HCT116 (cell line): ENCODE measurements at regions not wholly inside any gene's neighbourhood (a gene's known extent, or its start where the extent isn't known, plus 50 kb on each side); places are given as distances from the start of the nearest gene placed in this dataset.
"Not testable (repeated sequence)": the region's sequence is repeated elsewhere in the genome, so short reads cannot be mapped to it uniquely, and the experiment has no call there.

Experiments used
- ATAC-seq: fragments of 200-7000 bp; cut with Tn5 transposase; 2 replicates; pipeline ENCODE4 v1.9.1; 2020; ENCODE audit warnings: mild to moderate bottlenecking, moderate library complexity
- BruUV-seq: library from RNA; stranded (reverse); fragments of 400-500 nt; replicated peaks from 2 replicates; lab custom pipeline; 2021; lab: Mats Ljungman, UMichigan
- CTCF ChIA-PET: fragments of 300-600 bp; sonication (Branson Sonifier 250); formaldehyde crosslinking; loops from one replicate; lab custom pipeline; 2021; ENCODE audit warnings: antibody characterized with exemption; lab: Charles Lee
- POLR2A ChIA-PET: fragments of 300-600, 350-600 bp; sonication (Branson Sonifier 250); formaldehyde crosslinking; loops from one replicate; lab custom pipeline; 2021; ENCODE audit warnings: antibody characterized with exemption; lab: Charles Lee
- RAD21 ChIA-PET, 2 experiments: fragments of 300-600 bp; sonication (Branson Sonifier 250); formaldehyde crosslinking; loops; one replicate each; lab custom pipeline; 2023; ENCODE audit warnings: low total read pairs in 2 of 2; ENCODE audit not compliant: uncharacterized antibody in 2 of 2, unreplicated experiment in 2 of 2, low non-redundant PET in 1 of 2; lab: Charles Lee
- DNase-seq: peaks from one replicate; pipeline ENCODE4 v3.0.0-alpha.2; 2010; ENCODE audit warnings: low read depth, low spot score
- H2AFZ ChIP-seq: fragments of 200-600 bp; shearing (Covaris generic), sonication (generic); 2 replicates; pipeline ENCODE4 v1.6.1; 2017; ENCODE audit warnings: low read depth, mixed run types, mixed read lengths, antibody characterized with exemption, low read length; ENCODE audit not compliant: poor library complexity, severe bottlenecking
- H3K27ac ChIP-seq: 2 replicates; pipeline ENCODE4 v1.5.1; 2012; ENCODE audit warnings: low read depth, low read length
- H3K27me3 ChIP-seq: fragments of 200-600 bp; sonication (generic); 2 replicates; pipeline ENCODE4 v1.6.1; 2016; ENCODE audit warnings: mixed run types, low read length, mixed read lengths; ENCODE audit not compliant: insufficient read depth
- H3K36me3 ChIP-seq, 2 experiments: fragments of 200-500 bp in 1 of 2; fragments of 200-600 bp in 1 of 2; sonication (Bioruptor generic) in 1 of 2; sonication (generic) in 1 of 2; 2 replicates each; pipeline versions ENCODE4 v1.5.1 to v1.6.1; 2014 to 2016; ENCODE audit warnings: low read length in 2 of 2, inconsistent platforms in 1 of 2, mixed read lengths in 1 of 2, mixed run types in 1 of 2; ENCODE audit not compliant: insufficient read depth in 2 of 2, control insufficient read depth in 1 of 2
- H3K4me1 ChIP-seq, 2 experiments: fragments of 200-600 bp in 1 of 2; sonication (generic) in 1 of 2; 2 replicates each; pipeline versions ENCODE4 v1.5.1 to v1.6.1; 2012 to 2017; ENCODE audit warnings: low read length in 2 of 2, inconsistent platforms in 1 of 2, mild to moderate bottlenecking in 1 of 2, mixed read lengths in 1 of 2, mixed run types in 1 of 2, moderate library complexity in 1 of 2; ENCODE audit not compliant: insufficient read depth in 2 of 2, control insufficient read depth in 1 of 2
- H3K4me2 ChIP-seq: fragments of 200-600 bp; sonication (generic); 2 replicates; pipeline ENCODE4 v1.6.1; 2017; ENCODE audit warnings: mixed run types, low read length, mixed read lengths
- H3K4me3 ChIP-seq, 2 experiments: fragments of 200-600 bp in 1 of 2; sonication (generic) in 1 of 2; replicated peaks in 1 of 2; 2 replicates each; pipeline ENCODE4 v1.5.1; 2011 to 2016; ENCODE audit warnings: low read length in 2 of 2, control low read depth in 1 of 2, low read depth in 1 of 2, mild to moderate bottlenecking in 1 of 2, mixed read lengths in 1 of 2, mixed run types in 1 of 2
- H3K79me2 ChIP-seq: fragments of 200-600 bp; sonication (generic); 2 replicates; pipeline ENCODE4 v1.6.1; 2017; ENCODE audit warnings: mild to moderate bottlenecking, mixed run types, low read length, moderate library complexity, mixed read lengths; ENCODE audit not compliant: insufficient read depth
- H3K9ac ChIP-seq: fragments of 200-600 bp; sonication (generic); 2 replicates; pipeline ENCODE4 v1.6.1; 2016; ENCODE audit warnings: low read length, mixed read lengths
- H3K9me2 ChIP-seq: fragments of 200-600 bp; sonication (generic), shearing (Covaris generic); 2 replicates; pipeline ENCODE4 v1.6.1; 2017; ENCODE audit warnings: mixed run types, mild to moderate bottlenecking, moderate library complexity; ENCODE audit not compliant: insufficient read depth
- H3K9me3 ChIP-seq, 2 experiments: fragments of 200-500 bp in 1 of 2; fragments of 200-600 bp in 1 of 2; sonication (Bioruptor generic) in 1 of 2; sonication (generic) in 1 of 2; 2 replicates each; pipeline ENCODE4 v1.6.1; 2014 to 2017; ENCODE audit warnings: low read length in 2 of 2, mixed read lengths in 2 of 2, inconsistent platforms in 1 of 2, low read depth in 1 of 2, mild to moderate bottlenecking in 1 of 2, mixed run types in 1 of 2, moderate library complexity in 1 of 2; ENCODE audit not compliant: control insufficient read depth in 1 of 2, insufficient read depth in 1 of 2
- H4K20me1 ChIP-seq: fragments of 200-600 bp; sonication (generic), shearing (Covaris generic); 2 replicates; pipeline ENCODE4 v1.6.1; 2017; ENCODE audit warnings: mixed run types, mild to moderate bottlenecking, moderate library complexity; ENCODE audit not compliant: insufficient read depth
- ATF3 ChIP-seq: IDR thresholded peaks from 2 replicates; pipeline ENCODE4 v1.6.1; 2012
- CBX3 ChIP-seq: IDR thresholded peaks from 2 replicates; pipeline ENCODE4 v1.6.1; 2012; ENCODE audit warnings: low read depth
- EGR1 ChIP-seq: IDR thresholded peaks from 2 replicates; pipeline ENCODE4 v1.6.1; 2012; ENCODE audit warnings: low read depth
- ELF1 ChIP-seq: IDR thresholded peaks from 2 replicates; pipeline ENCODE4 v1.6.1; 2012; ENCODE audit warnings: low read depth, borderline replicate concordance
- FOSL1 ChIP-seq: IDR thresholded peaks from 2 replicates; pipeline ENCODE4 v1.6.1; 2012; ENCODE audit warnings: low read depth
- JUND ChIP-seq: IDR thresholded peaks from 2 replicates; pipeline ENCODE4 v1.6.1; 2012
- MAX ChIP-seq: IDR thresholded peaks from 2 replicates; pipeline ENCODE4 v1.6.1; 2012
- POLR2A ChIP-seq: IDR thresholded peaks from 2 replicates; pipeline ENCODE4 v1.7.0; 2011; ENCODE audit warnings: borderline replicate concordance; ENCODE audit not compliant: insufficient read depth, insufficient read length; ENCODE audit errors: extremely low read depth
- POLR2AphosphoS5 ChIP-seq: IDR thresholded peaks from 2 replicates; pipeline ENCODE4 v1.6.1; 2011; ENCODE audit warnings: mild to moderate bottlenecking, low read depth, low read length, moderate library complexity
- SIN3A ChIP-seq: IDR thresholded peaks from 2 replicates; pipeline ENCODE4 v1.6.1; 2012; ENCODE audit warnings: low read depth
- SP1 ChIP-seq: IDR thresholded peaks from 2 replicates; pipeline ENCODE4 v1.6.1; 2012; ENCODE audit warnings: low read depth
- SRF ChIP-seq: IDR thresholded peaks from 2 replicates; pipeline ENCODE4 v1.6.1; 2012; ENCODE audit warnings: low read depth
- TCF7L2 ChIP-seq: IDR thresholded peaks from 2 replicates; pipeline ENCODE4 v1.7.0; 2011; ENCODE audit warnings: borderline replicate concordance, inconsistent platforms; ENCODE audit not compliant: insufficient read depth, insufficient read length; ENCODE audit errors: extremely low read depth
- YY1 ChIP-seq: IDR thresholded peaks from 2 replicates; pipeline ENCODE4 v1.6.1; 2011; ENCODE audit warnings: low read length, low read depth, moderate library complexity, mild to moderate bottlenecking; ENCODE audit not compliant: insufficient replicate concordance; ENCODE audit errors: extremely low read depth
- ZBTB33 ChIP-seq: IDR thresholded peaks from 2 replicates; pipeline ENCODE4 v1.6.1; 2011; ENCODE audit warnings: mild to moderate bottlenecking, low read length, moderate library complexity; ENCODE audit not compliant: insufficient replicate concordance; ENCODE audit errors: extremely low read depth
- ZFX ChIP-seq: fragments of 450-650 bp; IDR thresholded peaks from 2 replicates; pipeline ENCODE4 v1.6.1; 2017
- ZNF274 ChIP-seq: fragments of 200-500 bp; sonication (Bioruptor generic); IDR thresholded peaks from 2 replicates; pipeline ENCODE4 v1.6.1; 2014; ENCODE audit warnings: mild to moderate bottlenecking, low read depth, low read length, inconsistent platforms
- intact Hi-C: fragments of 100-400 bp; cut with micrococcal nuclease; formaldehyde crosslinking; loops from 2 replicates; pipeline ENCODE4 v1.10.0; 2022
- TF ChIP-seq, protein P1 (sequence below), 3 experiments: fragments of 200-600 bp in 1 of 3; sonication (generic) in 1 of 3; IDR thresholded peaks in 2 of 3; conservative IDR thresholded peaks in 1 of 3; 2 replicates each; pipeline ENCODE4 v1.5.1; 2012 to 2017; ENCODE audit warnings: low read depth in 2 of 3, low read length in 2 of 3, antibody characterized with exemption in 1 of 3, borderline replicate concordance in 1 of 3, control low read depth in 1 of 3, mild to moderate bottlenecking in 1 of 3, mixed read lengths in 1 of 3, mixed run types in 1 of 3, moderate library complexity in 1 of 3; ENCODE audit not compliant: insufficient read depth in 1 of 3

- DNase-seq (no peak), ATAC-seq (no peak)
- Histone ChIP-seq H3K9me2 (no peaks in the 10 kb centered on the region), H3K36me3 (no peaks in the 10 kb centered on the region), H3K9me3 (no peaks in the 10 kb centered on the region), H3K79me2 (no peaks in the 10 kb centered on the region), H4K20me1 (no peaks in the 10 kb centered on the region), H2AFZ (no peak overlapping the region), H3K9ac (no peak overlapping the region), H3K27ac (no peak overlapping the region), H3K4me1 (no peaks in the 10 kb centered on the region), H3K27me3 (no peaks in the 10 kb centered on the region), H3K4me2 (no peak overlapping the region), H3K4me3 (no peak overlapping the region)
- TF ChIP-seq POLR2A = no peak
- TF ChIP-seq EGR1 = no peak
- TF ChIP-seq CBX3 = no peak
- TF ChIP-seq ATF3 = no peak
- TF ChIP-seq TCF7L2 = no peak
- TF ChIP-seq SRF = no peak
- TF ChIP-seq, protein P1, sequence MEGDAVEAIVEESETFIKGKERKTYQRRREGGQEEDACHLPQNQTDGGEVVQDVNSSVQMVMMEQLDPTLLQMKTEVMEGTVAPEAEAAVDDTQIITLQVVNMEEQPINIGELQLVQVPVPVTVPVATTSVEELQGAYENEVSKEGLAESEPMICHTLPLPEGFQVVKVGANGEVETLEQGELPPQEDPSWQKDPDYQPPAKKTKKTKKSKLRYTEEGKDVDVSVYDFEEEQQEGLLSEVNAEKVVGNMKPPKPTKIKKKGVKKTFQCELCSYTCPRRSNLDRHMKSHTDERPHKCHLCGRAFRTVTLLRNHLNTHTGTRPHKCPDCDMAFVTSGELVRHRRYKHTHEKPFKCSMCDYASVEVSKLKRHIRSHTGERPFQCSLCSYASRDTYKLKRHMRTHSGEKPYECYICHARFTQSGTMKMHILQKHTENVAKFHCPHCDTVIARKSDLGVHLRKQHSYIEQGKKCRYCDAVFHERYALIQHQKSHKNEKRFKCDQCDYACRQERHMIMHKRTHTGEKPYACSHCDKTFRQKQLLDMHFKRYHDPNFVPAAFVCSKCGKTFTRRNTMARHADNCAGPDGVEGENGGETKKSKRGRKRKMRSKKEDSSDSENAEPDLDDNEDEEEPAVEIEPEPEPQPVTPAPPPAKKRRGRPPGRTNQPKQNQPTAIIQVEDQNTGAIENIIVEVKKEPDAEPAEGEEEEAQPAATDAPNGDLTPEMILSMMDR (IDR thresholded peaks at IDR 0.05 in 2 of 3, conservative IDR thresholded peaks at IDR 0.05 in 1 of 3; ENCODE audit: borderline replicate concordance in 1 of 3, insufficient read depth in 1 of 3, low read depth in 2 of 3, low read length in 2 of 3) = no peak
- TF ChIP-seq POLR2AphosphoS5 = no peak
- no peak for TF ChIP-seq SP1
- TF ChIP-seq JUND = no peak
- no peak for TF ChIP-seq ELF1
- TF ChIP-seq ZFX = no peak
- no peak for TF ChIP-seq FOSL1
- TF ChIP-seq MAX = no peak
- TF ChIP-seq YY1 = no peak
- no peak for TF ChIP-seq ZNF274
- TF ChIP-seq ZBTB33 = no peak
- TF ChIP-seq SIN3A = no peak
- ChIA-PET RAD21 (no interaction called here), CTCF (no interaction called here), POLR2A (no interaction called here)
- intact Hi-C loops = no loop called here
- no TSS peak for BruUV-seq
These were observed 200.0 kb upstream of the GJE1 start for GRCh38 chr6:141932685-141933084.

DNA sequence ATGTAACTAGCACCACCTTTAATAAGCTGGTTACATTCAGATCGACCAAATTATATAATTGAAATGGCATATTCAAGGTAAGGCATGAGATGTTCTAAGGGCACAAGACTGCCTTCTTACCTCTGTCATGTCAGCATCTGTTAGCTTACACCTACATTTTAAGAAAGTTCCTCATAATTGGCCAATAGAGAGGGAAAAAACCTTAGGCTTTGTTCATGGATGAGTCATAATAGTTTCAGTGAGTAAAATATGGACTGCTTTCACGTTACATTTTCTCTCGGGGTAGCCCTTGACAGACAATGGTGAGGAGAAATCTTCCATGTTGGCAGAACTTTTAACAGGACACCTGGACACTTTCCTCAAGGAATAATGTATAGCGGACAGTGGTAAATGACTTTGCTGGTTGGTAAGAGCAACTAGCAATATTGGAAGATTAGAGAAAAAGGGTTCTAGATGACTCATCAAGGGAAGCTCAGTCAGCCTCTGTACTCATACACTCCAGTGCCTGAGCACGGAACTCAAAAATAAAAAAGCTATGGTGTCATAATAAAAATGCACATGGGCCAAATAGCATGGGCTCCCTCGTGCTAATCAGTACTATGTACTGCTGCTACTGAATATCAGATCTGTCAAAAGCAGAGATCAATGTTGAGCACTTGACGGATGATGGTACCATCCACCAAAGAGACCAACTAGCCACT, 206.4 kb upstream of the GJE1 start:
- RAD21 ChIA-PET, H3K79me2 ChIP-seq, H3K9me3 ChIP-seq, ATAC-seq, DNase-seq, H3K9me2 ChIP-seq, H3K4me3 ChIP-seq, H3K9ac ChIP-seq, H3K4me1 ChIP-seq, intact Hi-C loops, POLR2A ChIA-PET, H4K20me1 ChIP-seq, H3K36me3 ChIP-seq, H2AFZ ChIP-seq, H3K27me3 ChIP-seq, H3K4me2 ChIP-seq, BruUV-seq, CTCF ChIA-PET, H3K27ac ChIP-seq: not testable (repeated sequence)
